Left kidney (tissue), 1 donor: ENCODE measurements at regions not wholly inside any gene's neighbourhood (a gene's known extent, or its start where the extent isn't known, plus 50 kb on each side); places are given as distances from the start of the nearest gene placed in this dataset.
A peak's percentile ranks its signal among the peaks of the same experiment; 100 is the strongest.
"Not testable (repeated sequence)": the region's sequence is repeated elsewhere in the genome, so short reads cannot be mapped to it uniquely, and the experiment has no call there.

Source experiments
- DNase-seq: peaks from one replicate; pipeline ENCODE4 v3.0.0-alpha.2; 2013

- DNase-seq: not testable (repeated sequence)
Observed at GRCh38 chr2:91742973-91743490, 3051.6 kb downstream of the RPIA start.

- DNase-seq: not testable (repeated sequence)
Observed at GRCh38 chr2:91743910-91744309, 3052.4 kb downstream of the RPIA start.

GRCh38 chr2:91744700-91745141 is 3053.2 kb downstream of the RPIA start:
- not testable (repeated sequence) for DNase-seq

- DNase-seq: no peak
Observed at GRCh38 chr2:91748902-91749301, 3057.4 kb downstream of the RPIA start.

- DNase-seq: not testable (repeated sequence)
Observed at GRCh38 chr2:91749665-91750064, 3058.2 kb downstream of the RPIA start.

GRCh38 chr2:91759361-91759941 is 3068.0 kb downstream of the RPIA start:
- DNase-seq: not testable (repeated sequence)

GRCh38 chr2:91760672-91761071 is 3069.2 kb downstream of the RPIA start:
- not testable (repeated sequence) for DNase-seq

- DNase-seq: not testable (repeated sequence)
Observed at GRCh38 chr2:91762312-91762711, 3070.8 kb downstream of the RPIA start.

GRCh38 chr2:91763710-91764109 is 3072.2 kb downstream of the RPIA start:
- not testable (repeated sequence) for DNase-seq

- peak; percentile 15 for DNase-seq
Observed at GRCh38 chr2:91764581-91765002, 3073.1 kb downstream of the RPIA start.

- not testable (repeated sequence) for DNase-seq
Observed at GRCh38 chr2:91765018-91765754, 3073.7 kb downstream of the RPIA start.

GRCh38 chr2:91766349-91767048 is 3075.0 kb downstream of the RPIA start:
- not testable (repeated sequence) for DNase-seq

- DNase-seq: not testable (repeated sequence)
Observed at GRCh38 chr2:91768301-91768700, 3076.8 kb downstream of the RPIA start.

GRCh38 chr2:91768997-91769396 is 3077.5 kb downstream of the RPIA start:
- DNase-seq: not testable (repeated sequence)

- DNase-seq: not testable (repeated sequence)
Observed at GRCh38 chr2:91770046-91770575, 3078.6 kb downstream of the RPIA start.

GRCh38 chr2:91771604-91772003 is 3080.1 kb downstream of the RPIA start:
- DNase-seq: not testable (repeated sequence)

GRCh38 chr2:91772240-91772937 is 3080.9 kb downstream of the RPIA start:
- DNase-seq: not testable (repeated sequence)

GRCh38 chr2:91773810-91774209 is 3082.3 kb downstream of the RPIA start:
- not testable (repeated sequence) for DNase-seq

GRCh38 chr2:91775193-91775592 is 3083.7 kb downstream of the RPIA start:
- DNase-seq: not testable (repeated sequence)

GRCh38 chr2:91780324-91780723 is 3088.9 kb downstream of the RPIA start:
- not testable (repeated sequence) for DNase-seq

GRCh38 chr2:91809391-91809790 is 3061.8 kb upstream of the TEKT4 start:
- not testable (repeated sequence) for DNase-seq
